ENCODE measurements at regions not wholly inside any gene's neighbourhood (a gene's known extent, or its start where the extent isn't known, plus 50 kb on each side); places are given as distances from the start of the nearest gene placed in this dataset.

DNA sequence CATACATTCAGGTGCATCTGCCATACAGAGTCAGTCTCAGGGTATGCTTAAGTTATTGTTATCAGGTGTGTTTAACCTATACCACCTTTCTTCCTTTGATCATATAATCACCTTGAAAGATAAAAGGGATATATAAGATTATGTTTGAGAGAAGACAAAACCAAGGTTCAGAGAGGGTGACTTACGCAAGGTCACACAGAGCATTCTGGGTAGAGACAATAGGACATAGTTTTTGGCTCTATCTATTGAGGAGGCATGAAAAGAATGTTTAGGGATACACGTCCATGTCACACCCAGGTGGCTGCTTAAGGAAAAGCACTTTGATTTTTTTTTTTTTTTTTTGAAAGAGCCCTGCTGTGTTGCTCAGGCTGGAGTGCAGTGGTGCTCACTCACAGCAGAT is 327.1 kb upstream of the RPS6KA3 start:
- Mint-ChIP-seq H3K27ac (no peak overlapping the region), H3K4me3 (no peak overlapping the region), H3K36me3 (no peaks in the 10 kb centered on the region), H3K9me3 (peaks cover 0 to 7% (median 1%) of the 10 kb centered on the region in 11 donors), H3K4me1 (peaks cover 0 to 6% (median 0%) of the 10 kb centered on the region in 7 donors), H3K27me3 (peaks cover 0 to 5% (median 0%) of the 10 kb centered on the region in 5 donors)
- Histone ChIP-seq H3K4me1 (ENCODE audit: control insufficient read depth in 2 of 2, insufficient read depth in 2 of 2, low read length in 2 of 2) (no peaks in the 10 kb centered on the region), H3K27me3 (ENCODE audit: control insufficient read depth in 2 of 2, insufficient read depth in 2 of 2, low read length in 2 of 2) (no peaks in the 10 kb centered on the region), H3K9me3 (ENCODE audit: control insufficient read depth in 2 of 3, low read length in 3 of 3) (no peaks in the 10 kb centered on the region), H3K27ac (ENCODE audit: low read depth, low read length) (no peak overlapping the region), H3K36me3 (ENCODE audit: control insufficient read depth in 2 of 3, insufficient read depth in 3 of 3, low read length in 3 of 3) (no peaks in the 10 kb centered on the region), H3K4me3 (ENCODE audit: low read length) (no peak overlapping the region)
- intact Hi-C loops (cut with micrococcal nuclease): no loop called here
- no peak for DNase-seq
- ATAC-seq: no peak
- ChIA-PET CTCF (no interaction called here), POLR2A (no interaction called here)

DNA sequence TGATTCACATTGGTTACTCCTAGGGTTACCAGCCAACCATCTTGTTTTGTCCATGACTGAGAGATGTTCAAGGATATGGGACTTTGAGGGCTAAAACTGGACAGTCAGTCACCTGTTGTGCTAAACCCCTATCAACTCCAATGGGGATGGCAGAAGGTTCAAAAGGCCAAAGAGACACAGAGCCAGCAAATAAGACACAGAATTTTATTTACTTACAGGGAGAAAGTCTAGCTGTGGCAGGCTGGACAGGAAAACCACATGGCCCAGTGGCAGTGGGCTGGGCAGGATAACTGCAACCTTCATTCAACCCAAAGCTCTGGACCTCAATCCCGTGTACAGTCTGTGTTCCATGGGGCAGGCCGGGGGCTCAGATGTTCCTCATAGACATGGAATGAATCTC is 326.7 kb upstream of the RPS6KA3 start:
- POLR2A ChIA-PET: no interaction called here
- Histone ChIP-seq H3K27ac (ENCODE audit: low read depth, low read length) (no peak overlapping the region), H3K4me3 (ENCODE audit: low read length) (no peak overlapping the region), H3K4me1 (ENCODE audit: control insufficient read depth in 2 of 2, insufficient read depth in 2 of 2, low read length in 2 of 2) (no peaks in the 10 kb centered on the region), H3K27me3 (ENCODE audit: control insufficient read depth in 2 of 2, insufficient read depth in 2 of 2, low read length in 2 of 2) (no peaks in the 10 kb centered on the region), H3K36me3 (ENCODE audit: control insufficient read depth in 2 of 3, insufficient read depth in 3 of 3, low read length in 3 of 3) (no peaks in the 10 kb centered on the region), H3K9me3 (ENCODE audit: control insufficient read depth in 2 of 3, low read length in 3 of 3) (no peaks in the 10 kb centered on the region)
- H3K27me3 Mint-ChIP-seq: peaks cover 0 to 5% (median 0%) of the 10 kb centered on the region in 5 donors
- H3K36me3 Mint-ChIP-seq: no peaks in the 10 kb centered on the region
- CTCF ChIA-PET: no interaction called here
- no peak overlapping the region for H3K4me3 Mint-ChIP-seq
- H3K9me3 Mint-ChIP-seq: peaks cover 0 to 10% (median 2%) of the 10 kb centered on the region in 11 donors
- DNase-seq: no peak
- ATAC-seq: no peak
- no peak overlapping the region for H3K27ac Mint-ChIP-seq
- intact Hi-C loops (cut with micrococcal nuclease): no loop called here
- peaks cover 0 to 6% (median 0%) of the 10 kb centered on the region in 7 donors for H3K4me1 Mint-ChIP-seq

- Mint-ChIP-seq H3K36me3 (no peaks in the 10 kb centered on the region), H3K27ac (no peak overlapping the region), H3K9me3 (peaks cover 0 to 10% (median 2%) of the 10 kb centered on the region in 11 donors), H3K27me3 (peaks cover 0 to 5% (median 0%) of the 10 kb centered on the region in 5 donors), H3K4me3 (no peak overlapping the region), H3K4me1 (peaks cover 0 to 6% (median 0%) of the 10 kb centered on the region in 7 donors)
- no peaks in the 10 kb centered on the region for H3K27me3 ChIP-seq (ENCODE audit: control insufficient read depth in 2 of 2, insufficient read depth in 2 of 2, low read length in 2 of 2)
- ATAC-seq: no peak
- H3K36me3 ChIP-seq (ENCODE audit: control insufficient read depth in 2 of 3, insufficient read depth in 3 of 3, low read length in 3 of 3): no peaks in the 10 kb centered on the region
- H3K27ac ChIP-seq (ENCODE audit: low read depth, low read length): no peak overlapping the region
- POLR2A ChIA-PET: no interaction called here
- H3K9me3 ChIP-seq (ENCODE audit: control insufficient read depth in 2 of 3, low read length in 3 of 3): no peaks in the 10 kb centered on the region
- no peak for DNase-seq
- no peaks in the 10 kb centered on the region for H3K4me1 ChIP-seq (ENCODE audit: control insufficient read depth in 2 of 2, insufficient read depth in 2 of 2, low read length in 2 of 2)
- CTCF ChIA-PET: no interaction called here
- intact Hi-C loops (cut with micrococcal nuclease): no loop called here
- no peak overlapping the region for H3K4me3 ChIP-seq (ENCODE audit: low read length)
Observed at GRCh38 chrX:20591246-20591645, 324.5 kb upstream of the RPS6KA3 start.

DNA sequence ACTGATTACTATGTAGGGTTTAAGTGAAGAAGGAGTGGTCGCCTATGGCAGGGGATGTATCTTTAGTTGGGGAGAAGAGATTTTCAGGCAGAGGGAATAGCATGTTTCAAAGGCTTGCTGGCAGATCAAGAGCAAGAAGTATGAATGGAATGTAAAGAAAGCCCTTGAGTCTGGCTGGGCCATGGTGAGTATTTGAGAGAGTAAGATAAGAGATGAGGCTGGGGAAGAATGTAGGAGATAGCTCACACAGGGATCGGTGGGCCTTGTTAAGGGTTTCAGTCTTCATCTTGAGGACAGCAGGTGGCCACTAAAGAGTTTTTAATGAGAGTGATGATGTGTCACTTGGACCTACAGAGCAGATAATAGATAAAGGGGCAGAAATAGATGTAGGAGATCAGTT is 319.1 kb upstream of the RPS6KA3 start:
- H3K27ac Mint-ChIP-seq: no peak overlapping the region
- H3K27me3 ChIP-seq (ENCODE audit: control insufficient read depth in 2 of 2, insufficient read depth in 2 of 2, low read length in 2 of 2): no peaks in the 10 kb centered on the region
- ATAC-seq (no peak), DNase-seq (no peak)
- no peaks in the 10 kb centered on the region for H3K9me3 ChIP-seq (ENCODE audit: control insufficient read depth in 2 of 3, low read length in 3 of 3)
- intact Hi-C loops (cut with micrococcal nuclease): no loop called here
- H3K36me3 Mint-ChIP-seq: no peaks in the 10 kb centered on the region
- H3K27me3 Mint-ChIP-seq: peaks cover 0 to 2% (median 0%) of the 10 kb centered on the region in 5 donors
- CTCF ChIA-PET: no interaction called here
- H3K4me3 Mint-ChIP-seq: no peak overlapping the region
- H3K4me3 ChIP-seq (ENCODE audit: low read length): no peak overlapping the region
- H3K27ac ChIP-seq (ENCODE audit: low read depth, low read length): no peak overlapping the region
- POLR2A ChIA-PET: no interaction called here
- no peaks in the 10 kb centered on the region for H3K4me1 ChIP-seq (ENCODE audit: control insufficient read depth in 2 of 2, insufficient read depth in 2 of 2, low read length in 2 of 2)
- H3K4me1 Mint-ChIP-seq: no peaks in the 10 kb centered on the region
- H3K9me3 Mint-ChIP-seq: peaks cover 0 to 7% (median 2%) of the 10 kb centered on the region in 11 donors
- no peaks in the 10 kb centered on the region for H3K36me3 ChIP-seq (ENCODE audit: control insufficient read depth in 2 of 3, insufficient read depth in 3 of 3, low read length in 3 of 3)

DNA sequence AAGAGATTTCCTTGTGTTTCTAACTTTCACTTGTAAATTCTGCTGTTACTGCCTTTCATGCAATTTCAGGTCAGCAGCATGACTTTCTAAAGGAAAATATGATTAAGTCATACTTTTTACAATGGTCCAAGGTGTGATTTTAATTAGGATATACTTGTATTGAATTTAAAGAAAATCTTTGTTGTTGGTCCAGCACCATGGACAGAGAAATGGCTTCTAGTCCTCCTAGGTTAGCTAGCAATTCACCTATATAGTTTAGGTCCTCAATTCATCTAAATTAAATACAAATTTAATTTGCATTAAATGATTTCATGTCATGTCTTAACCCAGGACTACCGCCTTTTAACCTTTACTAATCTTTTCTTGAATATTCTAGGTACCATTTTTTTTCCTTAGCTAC is 304.9 kb upstream of the RPS6KA3 start:
- Mint-ChIP-seq H3K27me3 (peaks cover 0 to 6% (median 0%) of the 10 kb centered on the region in 5 donors), H3K9me3 (peaks cover 0 to 2% (median 0%) of the 10 kb centered on the region in 11 donors), H3K4me3 (no peak overlapping the region), H3K36me3 (no peaks in the 10 kb centered on the region), H3K27ac (no peak overlapping the region), H3K4me1 (peaks cover 0 to 1% (median 0%) of the 10 kb centered on the region in 7 donors)
- ChIA-PET POLR2A (no interaction called here), CTCF (no interaction called here)
- no peak for DNase-seq
- H3K27ac ChIP-seq (ENCODE audit: low read depth, low read length): no peak overlapping the region
- no peaks in the 10 kb centered on the region for H3K4me1 ChIP-seq (ENCODE audit: control insufficient read depth in 2 of 2, insufficient read depth in 2 of 2, low read length in 2 of 2)
- intact Hi-C loops (cut with micrococcal nuclease): no loop called here
- no peak for ATAC-seq
- no peaks in the 10 kb centered on the region for H3K9me3 ChIP-seq (ENCODE audit: control insufficient read depth in 2 of 3, low read length in 3 of 3)
- H3K36me3 ChIP-seq (ENCODE audit: control insufficient read depth in 2 of 3, insufficient read depth in 3 of 3, low read length in 3 of 3): no peaks in the 10 kb centered on the region
- H3K4me3 ChIP-seq (ENCODE audit: low read length): no peak overlapping the region
- no peaks in the 10 kb centered on the region for H3K27me3 ChIP-seq (ENCODE audit: control insufficient read depth in 2 of 2, insufficient read depth in 2 of 2, low read length in 2 of 2)

DNA sequence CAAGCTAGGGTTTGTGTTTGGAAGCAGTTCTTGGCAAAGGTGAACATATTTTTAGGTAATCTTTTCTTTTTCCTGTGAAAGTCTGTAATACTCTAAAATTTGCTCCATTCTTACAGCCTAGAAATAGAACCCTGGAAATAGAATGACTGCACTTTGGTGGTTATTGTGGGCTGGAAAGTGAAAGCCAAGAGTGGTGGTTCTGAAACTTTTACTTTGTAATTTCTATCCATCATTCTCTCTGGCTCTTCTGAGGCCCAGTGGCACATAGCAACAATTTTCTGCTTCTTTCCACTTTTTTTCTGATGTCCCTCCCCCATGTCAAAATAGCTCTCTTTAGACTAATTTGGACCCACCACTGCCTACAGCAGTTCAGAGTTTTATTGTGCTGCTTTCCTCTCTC is 300.4 kb upstream of the RPS6KA3 start:
- DNase-seq (no peak), ATAC-seq (no peak)
- Mint-ChIP-seq H3K4me3 (no peak overlapping the region), H3K4me1 (no peaks in the 10 kb centered on the region), H3K9me3 (peaks cover 0 to 2% (median 0%) of the 10 kb centered on the region in 11 donors), H3K27me3 (peaks cover 5 to 19% (median 7%) of the 10 kb centered on the region in 5 donors), H3K36me3 (no peaks in the 10 kb centered on the region), H3K27ac (no peak overlapping the region)
- POLR2A ChIA-PET: no interaction called here
- no peaks in the 10 kb centered on the region for H3K9me3 ChIP-seq (ENCODE audit: control insufficient read depth in 2 of 3, low read length in 3 of 3)
- no peaks in the 10 kb centered on the region for H3K4me1 ChIP-seq (ENCODE audit: control insufficient read depth in 2 of 2, insufficient read depth in 2 of 2, low read length in 2 of 2)
- H3K4me3 ChIP-seq (ENCODE audit: low read length): no peak overlapping the region
- H3K36me3 ChIP-seq (ENCODE audit: control insufficient read depth in 2 of 3, insufficient read depth in 3 of 3, low read length in 3 of 3): no peaks in the 10 kb centered on the region
- intact Hi-C loops (cut with micrococcal nuclease): no loop called here
- CTCF ChIA-PET: no interaction called here
- no peaks in the 10 kb centered on the region for H3K27me3 ChIP-seq (ENCODE audit: control insufficient read depth in 2 of 2, insufficient read depth in 2 of 2, low read length in 2 of 2)
- no peak overlapping the region for H3K27ac ChIP-seq (ENCODE audit: low read depth, low read length)

- no peak overlapping the region for H3K27ac Mint-ChIP-seq
- no peak overlapping the region for H3K4me3 ChIP-seq (ENCODE audit: low read length)
- H3K27me3 ChIP-seq (ENCODE audit: control insufficient read depth in 2 of 2, insufficient read depth in 2 of 2, low read length in 2 of 2): no peaks in the 10 kb centered on the region
- no peak overlapping the region for H3K27ac ChIP-seq (ENCODE audit: low read depth, low read length)
- no peak for ATAC-seq
- no peak overlapping the region for H3K4me3 Mint-ChIP-seq
- POLR2A ChIA-PET: no interaction called here
- H3K27me3 Mint-ChIP-seq: peaks cover 0 to under 1% (median 0%) of the 10 kb centered on the region in 5 donors
- peaks cover 0 to 17% (median 3%) of the 10 kb centered on the region in 11 donors for H3K9me3 Mint-ChIP-seq
- peaks cover 0 to 3% (median 0%) of the 10 kb centered on the region in 5 donors for H3K36me3 Mint-ChIP-seq
- peaks cover 0 to 2% (median 0%) of the 10 kb centered on the region in 7 donors for H3K4me1 Mint-ChIP-seq
- CTCF ChIA-PET: interaction anchor here (0.7 kb wide), 1 partner anchor 73 kb away, joined by 4 read pairs; no protein-coding TSS in a partner anchor
- no peak for DNase-seq
- intact Hi-C loops (cut with micrococcal nuclease): no loop called here
- H3K9me3 ChIP-seq (ENCODE audit: control insufficient read depth in 2 of 3, low read length in 3 of 3): no peaks in the 10 kb centered on the region
- no peaks in the 10 kb centered on the region for H3K4me1 ChIP-seq (ENCODE audit: control insufficient read depth in 2 of 2, insufficient read depth in 2 of 2, low read length in 2 of 2)
- no peaks in the 10 kb centered on the region for H3K36me3 ChIP-seq (ENCODE audit: control insufficient read depth in 2 of 3, insufficient read depth in 3 of 3, low read length in 3 of 3)
Observed at GRCh38 chrX:20547611-20548051, 280.9 kb upstream of the RPS6KA3 start.
